ENCODE measurements at regions not wholly inside any gene's neighbourhood (a gene's known extent, or its start where the extent isn't known, plus 50 kb on each side); places are given as distances from the start of the nearest gene placed in this dataset.

DNA sequence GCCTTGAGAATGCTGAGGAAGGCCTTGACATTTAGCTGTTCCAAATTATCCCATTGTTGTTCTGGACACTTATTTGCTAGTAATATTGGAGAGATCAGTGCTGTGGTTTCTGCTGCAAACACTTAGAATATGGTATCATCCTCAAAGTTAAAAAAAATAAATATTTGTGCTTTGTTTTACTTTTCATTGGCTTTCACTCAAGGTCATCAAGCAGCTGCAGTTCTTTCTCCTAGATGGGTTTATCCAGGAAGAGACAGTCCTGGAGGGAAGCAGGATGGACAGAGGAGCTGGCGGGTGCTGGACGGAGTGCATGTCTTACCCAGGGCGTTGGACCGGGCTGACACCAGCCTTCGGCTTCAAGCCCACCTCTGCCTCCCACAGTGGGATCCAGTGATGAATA lies 193.6 kb downstream of the MTRR start:
- no peaks in the 10 kb centered on the region for H3K4me1 Mint-ChIP-seq (ENCODE audit: low read depth)
- H3K9me3 Mint-ChIP-seq = peaks cover 8% of the 10 kb centered on the region
- H3K36me3 Mint-ChIP-seq (ENCODE audit: insufficient read depth) = no peaks in the 10 kb centered on the region
- ATAC-seq (no peak), DNase-seq (no peak)
- H3K4me3 Mint-ChIP-seq = no peak overlapping the region
- peaks cover 3% of the 10 kb centered on the region for H3K27me3 Mint-ChIP-seq (ENCODE audit: low read depth)

DNA sequence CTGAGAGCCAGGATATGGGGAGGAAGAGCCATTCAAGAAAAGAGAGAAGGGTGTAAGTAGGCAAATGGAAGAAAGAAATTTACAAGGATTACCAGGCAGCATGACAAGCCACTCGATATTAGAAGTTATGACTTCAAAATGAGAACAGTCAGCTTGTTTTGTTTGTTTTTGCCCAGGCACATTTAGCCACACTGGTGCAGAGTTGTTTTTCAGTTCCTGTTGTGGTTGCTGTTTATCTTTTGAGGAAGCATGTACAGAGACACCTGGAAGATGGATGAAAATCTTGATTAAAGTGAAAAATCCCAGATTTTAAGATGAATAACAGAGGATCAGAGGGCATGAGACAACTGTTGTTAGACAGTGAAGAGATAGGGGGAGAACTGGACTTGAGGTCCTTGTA lies 199.1 kb downstream of the MTRR start:
- Mint-ChIP-seq H3K4me1 (ENCODE audit: low read depth) (no peaks in the 10 kb centered on the region), H3K9me3 (peaks cover 4% of the 10 kb centered on the region), H3K36me3 (ENCODE audit: insufficient read depth) (no peaks in the 10 kb centered on the region), H3K27me3 (ENCODE audit: low read depth) (peaks cover 3% of the 10 kb centered on the region), H3K4me3 (no peak overlapping the region)
- DNase-seq = no peak
- no peak for ATAC-seq

DNA sequence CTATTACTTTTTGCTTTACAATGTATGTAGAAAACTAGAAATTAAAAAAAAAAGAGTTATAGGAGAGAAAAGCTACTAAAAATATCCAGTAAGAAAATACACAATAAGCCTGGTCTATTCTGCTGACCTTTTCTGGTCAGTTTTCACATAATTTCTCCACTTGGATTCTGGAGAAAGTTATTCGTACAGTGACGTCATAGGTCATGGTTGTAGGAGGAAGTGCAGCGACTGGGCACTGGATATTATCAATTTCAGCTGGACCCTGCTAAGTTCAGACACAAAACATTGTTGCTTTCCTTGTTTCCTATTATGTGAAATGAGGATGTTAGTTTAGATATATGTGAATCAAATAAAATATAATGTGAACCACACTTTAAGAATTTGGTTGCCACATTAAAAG lies 201.2 kb downstream of the MTRR start:
- DNase-seq (no peak), ATAC-seq (no peak)
- H3K36me3 Mint-ChIP-seq (ENCODE audit: insufficient read depth) = no peaks in the 10 kb centered on the region
- no peaks in the 10 kb centered on the region for H3K27me3 Mint-ChIP-seq (ENCODE audit: low read depth)
- H3K4me3 Mint-ChIP-seq = no peak overlapping the region
- no peaks in the 10 kb centered on the region for H3K9me3 Mint-ChIP-seq
- H3K4me1 Mint-ChIP-seq (ENCODE audit: low read depth) = no peaks in the 10 kb centered on the region

DNA sequence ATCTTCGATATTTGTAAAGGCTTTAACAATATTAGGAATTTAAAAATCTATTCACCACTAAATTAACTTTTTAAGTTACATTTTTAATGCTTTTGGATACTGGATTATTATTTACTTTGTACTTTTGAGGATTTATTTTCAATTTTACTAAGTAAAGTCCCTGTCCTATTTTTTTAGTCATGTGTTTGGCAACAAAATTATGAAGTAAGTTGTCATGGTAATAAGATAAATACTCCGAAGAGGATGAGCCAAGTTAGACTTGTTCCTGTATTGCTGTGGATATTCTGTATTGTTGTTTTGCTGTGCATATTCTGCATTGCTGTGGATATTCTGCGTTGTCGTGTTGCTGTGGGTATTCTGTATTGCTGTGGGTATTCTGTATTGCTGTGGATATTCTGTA lies 210.1 kb downstream of the MTRR start:
- no peaks in the 10 kb centered on the region for H3K4me1 Mint-ChIP-seq (ENCODE audit: low read depth)
- H3K27me3 Mint-ChIP-seq (ENCODE audit: low read depth) = no peaks in the 10 kb centered on the region
- no peaks in the 10 kb centered on the region for H3K9me3 Mint-ChIP-seq
- no peaks in the 10 kb centered on the region for H3K36me3 Mint-ChIP-seq (ENCODE audit: insufficient read depth)
- H3K4me3 Mint-ChIP-seq = no peak overlapping the region
- no peak for ATAC-seq
- DNase-seq = no peak

DNA sequence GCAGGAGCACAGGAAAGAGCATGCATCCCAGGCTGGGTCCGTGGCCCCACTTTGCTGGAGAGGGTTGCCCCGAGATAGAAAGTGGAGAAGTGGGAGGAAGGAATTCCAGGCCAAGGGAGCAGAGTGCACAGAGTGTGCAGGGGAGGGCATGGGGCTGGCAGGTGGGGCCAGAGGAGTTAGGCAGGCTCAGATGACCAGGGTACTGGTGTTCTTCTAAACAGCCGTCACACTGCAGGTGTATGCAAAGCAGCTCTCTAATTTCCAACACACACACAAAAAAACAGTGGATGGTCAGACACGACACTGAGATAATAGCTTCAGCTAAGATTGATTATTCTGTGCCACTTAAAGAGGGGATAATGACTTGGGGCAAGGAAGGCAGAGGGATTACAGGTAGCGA lies 212.2 kb downstream of the MTRR start:
- no peaks in the 10 kb centered on the region for H3K36me3 Mint-ChIP-seq (ENCODE audit: insufficient read depth)
- H3K27me3 Mint-ChIP-seq (ENCODE audit: low read depth) = no peaks in the 10 kb centered on the region
- H3K4me1 Mint-ChIP-seq (ENCODE audit: low read depth) = no peaks in the 10 kb centered on the region
- H3K4me3 Mint-ChIP-seq = no peak overlapping the region
- DNase-seq (no peak), ATAC-seq (no peak)
- no peaks in the 10 kb centered on the region for H3K9me3 Mint-ChIP-seq

DNA sequence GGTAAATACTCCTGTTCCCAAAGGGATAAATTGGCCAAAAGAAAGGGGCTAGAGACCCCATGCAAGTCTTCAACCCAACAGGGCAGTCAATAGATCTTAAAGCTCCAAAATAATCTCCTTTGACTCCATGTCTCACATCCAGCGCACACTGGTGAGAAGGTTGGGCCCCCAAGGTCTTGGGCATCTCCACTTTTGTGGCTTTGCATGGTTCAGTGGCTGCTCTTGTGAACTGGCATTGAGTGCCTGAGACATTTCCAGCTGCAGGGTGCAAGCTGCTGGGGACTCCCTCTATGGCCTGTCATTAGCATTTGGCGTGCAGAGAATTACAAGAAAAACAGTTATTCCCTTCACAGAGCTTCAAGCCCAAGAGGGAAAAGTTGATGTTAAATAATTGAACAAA lies 224.7 kb downstream of the MTRR start:
- no peak for DNase-seq
- Mint-ChIP-seq H3K36me3 (ENCODE audit: insufficient read depth) (no peaks in the 10 kb centered on the region), H3K27me3 (ENCODE audit: low read depth) (no peaks in the 10 kb centered on the region), H3K4me1 (ENCODE audit: low read depth) (no peaks in the 10 kb centered on the region), H3K9me3 (peaks cover 12% of the 10 kb centered on the region), H3K4me3 (no peak overlapping the region)
- ATAC-seq = no peak

DNA sequence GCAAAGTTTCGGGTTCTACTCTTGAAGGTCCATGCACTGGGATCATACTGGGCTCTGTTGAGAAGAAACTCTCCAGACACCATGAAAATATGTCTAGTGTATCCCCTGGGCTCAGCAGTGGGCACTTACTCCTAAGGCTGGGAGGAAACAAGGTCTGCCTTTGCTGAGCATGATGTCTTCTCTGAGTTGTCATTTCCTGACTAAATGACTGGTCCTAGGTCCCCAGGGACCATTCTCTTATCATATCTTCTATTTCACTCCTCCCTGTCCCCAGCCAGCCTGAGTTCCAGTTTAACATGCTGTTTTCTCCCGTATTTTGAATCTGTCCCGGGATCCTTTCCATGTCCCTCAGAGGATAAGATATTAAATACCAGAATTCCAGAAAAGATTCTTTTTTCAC lies 225.4 kb downstream of the MTRR start:
- Mint-ChIP-seq H3K36me3 (ENCODE audit: insufficient read depth) (no peaks in the 10 kb centered on the region), H3K4me3 (no peak overlapping the region), H3K27me3 (ENCODE audit: low read depth) (no peaks in the 10 kb centered on the region), H3K4me1 (ENCODE audit: low read depth) (no peaks in the 10 kb centered on the region), H3K9me3 (peaks cover 12% of the 10 kb centered on the region)
- no peak for DNase-seq
- ATAC-seq = no peak

DNA sequence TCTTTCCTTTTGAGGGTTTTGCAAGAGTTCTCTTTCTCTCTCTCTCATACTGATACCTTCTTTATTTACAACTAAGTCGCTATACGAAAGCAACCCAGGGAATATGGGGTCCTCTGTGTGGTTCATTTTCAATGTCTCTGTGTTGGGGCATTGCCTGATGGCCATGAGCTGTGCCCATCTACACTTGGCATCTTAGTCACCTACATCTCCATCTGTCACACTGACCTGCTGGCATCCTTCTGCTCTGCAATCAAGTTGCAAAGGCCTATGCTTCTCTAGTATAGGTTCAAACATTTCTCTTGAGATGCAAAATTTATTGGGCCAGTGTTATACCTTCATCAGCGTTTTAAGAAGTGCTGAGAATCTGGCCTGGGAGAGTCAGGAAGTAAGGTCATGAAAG lies 228.2 kb downstream of the MTRR start:
- ATAC-seq (no peak), DNase-seq (no peak)
- H3K27me3 Mint-ChIP-seq (ENCODE audit: low read depth) = no peaks in the 10 kb centered on the region
- no peaks in the 10 kb centered on the region for H3K4me1 Mint-ChIP-seq (ENCODE audit: low read depth)
- no peaks in the 10 kb centered on the region for H3K36me3 Mint-ChIP-seq (ENCODE audit: insufficient read depth)
- no peak overlapping the region for H3K4me3 Mint-ChIP-seq
- H3K9me3 Mint-ChIP-seq = no peaks in the 10 kb centered on the region

DNA sequence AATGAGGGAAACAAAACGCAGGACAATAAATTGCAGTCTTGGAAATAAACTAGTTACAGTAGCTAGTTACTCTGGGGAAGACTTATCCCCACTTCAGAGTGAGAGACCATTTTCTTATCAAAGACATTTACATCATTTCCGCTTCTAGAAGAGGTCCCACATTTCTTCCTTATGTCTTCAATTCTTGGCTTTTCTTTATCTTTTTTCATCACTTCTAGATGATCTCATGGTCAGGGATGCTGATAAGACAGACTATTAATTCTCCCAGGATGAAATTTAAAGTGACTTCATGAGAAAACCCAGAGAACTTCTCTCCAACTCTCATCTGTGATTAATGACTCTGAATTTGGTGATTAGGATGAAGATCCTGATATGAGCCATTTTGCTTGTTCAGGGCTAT lies 229.1 kb downstream of the MTRR start:
- Mint-ChIP-seq H3K27me3 (ENCODE audit: low read depth) (no peaks in the 10 kb centered on the region), H3K9me3 (no peaks in the 10 kb centered on the region), H3K4me3 (no peak overlapping the region), H3K4me1 (ENCODE audit: low read depth) (no peaks in the 10 kb centered on the region), H3K36me3 (ENCODE audit: insufficient read depth) (no peaks in the 10 kb centered on the region)
- no peak for DNase-seq
- ATAC-seq = no peak

DNA sequence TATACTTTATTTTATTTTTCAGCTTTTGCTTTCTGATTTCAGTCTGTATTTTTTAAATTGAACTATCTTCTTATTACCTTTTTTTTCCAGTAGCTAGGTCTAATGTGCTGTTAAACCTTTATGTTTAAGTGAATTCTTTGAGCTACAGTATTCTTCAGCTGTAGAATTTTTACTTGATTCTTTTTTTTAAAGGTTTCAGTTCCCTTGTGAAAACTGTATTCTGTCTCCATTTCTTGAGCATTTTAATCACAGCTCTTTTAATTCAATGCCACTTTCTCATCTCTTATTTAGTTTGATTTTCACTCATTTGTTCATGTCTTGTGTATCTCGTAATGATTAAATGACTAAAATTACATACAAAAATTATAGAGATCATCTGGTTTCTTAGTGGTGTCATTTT lies 233.8 kb downstream of the MTRR start:
- no peaks in the 10 kb centered on the region for H3K9me3 Mint-ChIP-seq
- no peaks in the 10 kb centered on the region for H3K27me3 Mint-ChIP-seq (ENCODE audit: low read depth)
- ATAC-seq (no peak), DNase-seq (no peak)
- H3K36me3 Mint-ChIP-seq (ENCODE audit: insufficient read depth) = no peaks in the 10 kb centered on the region
- no peak overlapping the region for H3K4me3 Mint-ChIP-seq
- H3K4me1 Mint-ChIP-seq (ENCODE audit: low read depth) = no peaks in the 10 kb centered on the region

DNA sequence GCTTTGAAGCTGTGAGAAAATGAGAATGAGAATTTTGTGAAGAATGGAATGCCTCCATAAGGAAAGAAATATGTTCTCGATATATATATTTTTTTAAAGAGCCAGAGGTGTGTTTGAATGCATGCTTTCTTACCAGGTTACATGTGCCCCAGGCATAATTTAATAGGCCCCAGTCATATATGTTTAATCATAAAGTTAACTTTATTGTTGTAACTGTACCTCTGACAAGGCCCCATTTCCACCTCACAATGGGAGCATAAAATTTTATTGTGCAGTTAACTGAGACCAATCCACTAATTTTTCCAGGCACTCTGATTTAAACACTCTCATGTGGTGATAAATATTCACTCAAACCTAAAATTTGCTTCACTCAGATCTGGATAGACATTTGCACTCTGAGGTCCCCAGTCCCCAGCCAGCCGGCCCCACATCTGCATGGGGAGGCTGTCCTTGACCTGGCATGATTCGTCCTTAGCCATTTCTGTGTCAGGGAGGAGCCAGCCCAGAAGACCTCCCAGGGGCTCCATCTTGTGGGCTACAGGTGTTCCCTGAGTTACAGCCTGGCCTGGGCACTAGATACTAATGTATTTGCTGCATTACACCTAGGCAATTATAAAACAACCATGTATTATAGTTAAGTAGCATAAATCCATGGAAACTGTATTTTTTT lies 245.8 kb downstream of the MTRR start:
- H3K9me3 Mint-ChIP-seq = no peaks in the 10 kb centered on the region
- no peak overlapping the region for H3K4me3 Mint-ChIP-seq
- no peak for DNase-seq
- H3K27me3 Mint-ChIP-seq (ENCODE audit: low read depth) = no peaks in the 10 kb centered on the region
- no peaks in the 10 kb centered on the region for H3K36me3 Mint-ChIP-seq (ENCODE audit: insufficient read depth)
- ATAC-seq = no peak
- H3K4me1 Mint-ChIP-seq (ENCODE audit: low read depth) = no peaks in the 10 kb centered on the region

DNA sequence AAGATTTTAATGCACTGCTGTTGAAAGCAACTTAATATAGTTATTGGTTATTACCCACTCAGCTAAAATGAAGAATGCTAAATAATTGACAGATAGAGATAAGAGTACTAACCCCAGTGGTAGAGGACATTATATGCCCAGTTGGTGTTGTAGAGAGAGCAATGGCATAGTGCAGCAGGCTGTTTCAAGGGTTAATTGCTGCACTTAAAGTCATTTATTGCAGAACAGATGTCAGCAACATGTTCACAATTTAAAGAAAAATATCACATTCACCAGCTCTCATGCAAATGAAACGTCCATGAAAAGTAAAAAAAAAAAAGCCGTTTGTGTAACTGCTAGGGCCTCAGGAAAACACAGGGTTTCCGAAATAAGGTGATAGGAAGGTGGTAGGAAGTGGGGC lies 254.6 kb downstream of the MTRR start:
- DNase-seq = no peak
- H3K36me3 Mint-ChIP-seq (ENCODE audit: insufficient read depth) = no peaks in the 10 kb centered on the region
- no peak for ATAC-seq

DNA sequence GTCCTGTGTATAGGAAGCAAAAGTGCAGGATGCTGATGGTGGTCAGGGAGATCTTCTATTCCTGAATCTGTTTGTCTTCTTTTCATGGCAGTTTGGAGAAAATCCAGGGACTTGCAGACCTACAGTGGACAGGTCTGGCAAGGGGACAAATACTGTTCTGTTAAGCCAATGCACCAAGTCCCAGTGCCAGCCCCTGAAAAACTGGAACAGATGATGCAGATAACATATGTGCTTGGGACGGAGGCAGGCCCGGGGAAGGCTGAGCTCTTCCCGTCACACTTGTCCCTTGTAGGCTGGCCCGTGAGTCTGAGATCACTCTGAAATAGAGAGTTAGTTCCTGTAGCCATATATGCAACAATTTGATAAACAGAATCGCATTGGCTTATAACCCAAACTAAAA lies 265.7 kb downstream of the MTRR start:
- Mint-ChIP-seq H3K27me3 (ENCODE audit: low read depth) (no peaks in the 10 kb centered on the region), H3K9me3 (no peaks in the 10 kb centered on the region), H3K4me1 (ENCODE audit: low read depth) (no peaks in the 10 kb centered on the region), H3K4me3 (no peak overlapping the region), H3K36me3 (ENCODE audit: insufficient read depth) (no peaks in the 10 kb centered on the region)
- ATAC-seq = no peak
- no peak for DNase-seq

More for the DNA sequence above, 254.6 kb downstream of the MTRR start:
- Mint-ChIP-seq H3K4me1 (ENCODE audit: low read depth) (no peaks in the 10 kb centered on the region), H3K4me3 (no peak overlapping the region), H3K27me3 (ENCODE audit: low read depth) (no peaks in the 10 kb centered on the region), H3K9me3 (no peaks in the 10 kb centered on the region)

DNA sequence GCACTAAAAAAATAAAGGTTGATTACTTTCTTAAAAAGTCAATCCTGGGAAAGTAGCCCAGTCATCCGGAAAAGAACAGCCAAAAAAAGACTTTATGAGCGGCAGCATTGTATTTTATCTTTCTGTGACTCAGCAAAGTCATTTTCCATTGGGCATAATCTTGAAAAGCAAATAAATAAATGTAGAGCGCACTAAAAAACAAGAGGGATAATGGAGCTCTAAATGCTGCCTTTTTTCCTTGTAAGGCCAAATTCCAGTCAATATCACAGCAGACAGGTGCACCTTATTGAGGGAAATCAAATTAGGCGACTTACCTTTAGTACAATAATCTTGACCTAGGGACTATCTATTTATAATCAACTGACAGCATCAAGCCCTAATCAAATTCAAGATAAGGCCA lies 266.8 kb downstream of the MTRR start:
- no peaks in the 10 kb centered on the region for H3K9me3 Mint-ChIP-seq
- DNase-seq (no peak), ATAC-seq (no peak)
- no peak overlapping the region for H3K4me3 Mint-ChIP-seq
- no peaks in the 10 kb centered on the region for H3K4me1 Mint-ChIP-seq (ENCODE audit: low read depth)
- no peaks in the 10 kb centered on the region for H3K27me3 Mint-ChIP-seq (ENCODE audit: low read depth)
- H3K36me3 Mint-ChIP-seq (ENCODE audit: insufficient read depth) = no peaks in the 10 kb centered on the region

DNA sequence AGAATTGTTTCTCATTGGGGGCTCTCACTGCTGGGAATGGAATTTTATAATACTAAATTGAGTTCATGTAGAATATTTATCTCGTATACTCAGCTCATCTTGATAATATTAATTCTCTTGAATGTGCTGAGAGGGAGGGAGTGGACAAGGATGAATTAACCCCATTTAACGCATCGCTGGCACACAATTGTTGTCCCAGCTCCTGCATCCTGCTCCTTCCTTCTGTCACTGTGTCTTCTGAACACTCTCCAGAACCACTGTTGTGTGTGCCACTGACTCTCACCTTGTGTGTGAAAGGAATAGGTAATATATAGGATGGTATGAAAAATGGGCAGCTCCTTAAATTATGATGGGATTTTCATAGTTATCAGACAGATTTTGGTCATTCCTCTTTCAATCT lies 267.3 kb downstream of the MTRR start:
- no peak for DNase-seq
- Mint-ChIP-seq H3K27me3 (ENCODE audit: low read depth) (no peaks in the 10 kb centered on the region), H3K4me1 (ENCODE audit: low read depth) (no peaks in the 10 kb centered on the region), H3K9me3 (no peaks in the 10 kb centered on the region), H3K36me3 (ENCODE audit: insufficient read depth) (no peaks in the 10 kb centered on the region), H3K4me3 (no peak overlapping the region)
- ATAC-seq = no peak
